WTC11 (cell line): ENCODE measurements at regions not wholly inside any gene's neighbourhood (a gene's known extent, or its start where the extent isn't known, plus 50 kb on each side); places are given as distances from the start of the nearest gene placed in this dataset.

ENCODE experiments used
- ATAC-seq: fragments of 200-7000 bp; cut with Tn5 transposase; 2 replicates; pipeline ENCODE4 v1.10.0; 2021; ENCODE audit warnings: mild to moderate bottlenecking, moderate library complexity
- CTCF ChIA-PET: fragments of 300-600 bp; sonication (Branson Sonifier 250); formaldehyde crosslinking; loops from one replicate; lab custom pipeline; 2021; ENCODE audit warnings: antibody characterized with exemption; lab: Charles Lee
- POLR2A ChIA-PET: fragments of 350-600 bp; sonication (Branson Sonifier 250); formaldehyde crosslinking; loops from one replicate; lab custom pipeline; 2021; ENCODE audit warnings: antibody characterized with exemption; lab: Charles Lee
- DNase-seq: peaks from one replicate; pipeline ENCODE4 v3.0.0; 2021; ENCODE audit warnings: low spot score
- H3K27ac Mint-ChIP-seq: 2 replicates; pipeline ENCODE4 v1.8.0; 2021; ENCODE audit warnings: mixed read lengths
- H3K27me3 Mint-ChIP-seq: 2 replicates; pipeline ENCODE4 v1.8.0; 2021; ENCODE audit warnings: low read depth, mild to moderate bottlenecking, moderate library complexity, mixed read lengths
- H3K36me3 Mint-ChIP-seq: 2 replicates; pipeline ENCODE4 v1.8.0; 2021; ENCODE audit warnings: mixed read lengths
- H3K4me1 Mint-ChIP-seq: 2 replicates; pipeline ENCODE4 v1.8.0; 2022; ENCODE audit warnings: mixed read lengths
- H3K4me3 Mint-ChIP-seq: 2 replicates; pipeline ENCODE4 v1.8.0; 2021; ENCODE audit warnings: mild to moderate bottlenecking, moderate library complexity, mixed read lengths
- H3K9me3 Mint-ChIP-seq: 2 replicates; pipeline ENCODE4 v1.8.0; 2021; ENCODE audit warnings: mixed read lengths
- CREM ChIP-seq: sonication (generic); formaldehyde crosslinking; IDR thresholded peaks from 2 replicates; pipeline ENCODE4 v1.8.1; 2022; ENCODE audit warnings: mild to moderate bottlenecking, missing genetic modification reagents, moderate library complexity
- FOXP4 ChIP-seq: sonication (generic); formaldehyde crosslinking; IDR thresholded peaks from 2 replicates; pipeline ENCODE4 v1.8.0; 2022; ENCODE audit warnings: mild to moderate bottlenecking, missing genetic modification reagents
- GTF2I ChIP-seq: fragments of 250-450 bp; sonication (Bioruptor Pico); conservative IDR thresholded peaks from 2 replicates; pipeline ENCODE4 v1.4.0; 2021; ENCODE audit warnings: mild to moderate bottlenecking
- HMGA2 ChIP-seq: fragments of 250-450 bp; sonication (Bioruptor Pico); IDR thresholded peaks from 2 replicates; pipeline ENCODE4 v1.4.0; 2021; ENCODE audit warnings: mild to moderate bottlenecking, moderate library complexity
- IRF1 ChIP-seq: sonication (generic); formaldehyde crosslinking; IDR thresholded peaks from 2 replicates; pipeline ENCODE4 v1.8.0; 2023; ENCODE audit warnings: missing genetic modification reagents
- IRF2 ChIP-seq: sonication (generic); formaldehyde crosslinking; IDR thresholded peaks from 2 replicates; pipeline ENCODE4 v1.8.0; 2022; ENCODE audit warnings: low read depth, missing genetic modification reagents, borderline replicate concordance
- JUN ChIP-seq: sonication (generic); formaldehyde crosslinking; IDR thresholded peaks from 2 replicates; pipeline ENCODE4 v1.8.0; 2023; ENCODE audit warnings: mild to moderate bottlenecking, missing genetic modification reagents
- KAT7 ChIP-seq: sonication (generic); formaldehyde crosslinking; IDR thresholded peaks from 2 replicates; pipeline ENCODE4 v1.8.1; 2023; ENCODE audit warnings: missing genetic modification reagents, mild to moderate bottlenecking, borderline replicate concordance
- MYBL2 ChIP-seq: sonication (generic); formaldehyde crosslinking; IDR thresholded peaks from 2 replicates; pipeline ENCODE4 v1.8.1; 2023; ENCODE audit warnings: mild to moderate bottlenecking, moderate library complexity, missing genetic modification reagents
- NFYB ChIP-seq: sonication (generic); formaldehyde crosslinking; conservative IDR thresholded peaks from 2 replicates; pipeline ENCODE4 v1.8.0; 2022; ENCODE audit warnings: low read depth, missing genetic modification reagents
- NR1H2 ChIP-seq: sonication (generic); formaldehyde crosslinking; IDR thresholded peaks from 2 replicates; pipeline ENCODE4 v1.9.0; 2021; ENCODE audit warnings: mild to moderate bottlenecking, moderate library complexity, missing genetic modification reagents
- NR3C1 ChIP-seq: sonication (generic); formaldehyde crosslinking; conservative IDR thresholded peaks from 2 replicates; pipeline ENCODE4 v1.8.1; 2023; ENCODE audit warnings: low read depth, mild to moderate bottlenecking, missing genetic modification reagents
- OVOL2 ChIP-seq: fragments of 250-450 bp; sonication (Bioruptor Pico); IDR thresholded peaks from 2 replicates; pipeline ENCODE4 v1.9.0; 2021; ENCODE audit warnings: mild to moderate bottlenecking, borderline replicate concordance
- PRDM15 ChIP-seq: sonication (generic); formaldehyde crosslinking; IDR thresholded peaks from 2 replicates; pipeline ENCODE4 v1.8.0; 2022; ENCODE audit warnings: missing genetic modification reagents
- RELA ChIP-seq: sonication (generic); formaldehyde crosslinking; IDR thresholded peaks from 2 replicates; pipeline ENCODE4 v1.8.1; 2022; ENCODE audit warnings: missing genetic modification reagents, mild to moderate bottlenecking, borderline replicate concordance
- RORB ChIP-seq: fragments of 250-450 bp; sonication (Bioruptor Pico); IDR thresholded peaks from 2 replicates; pipeline ENCODE4 v1.9.0; 2021; ENCODE audit warnings: mild to moderate bottlenecking
- SMAD4 ChIP-seq: sonication (generic); formaldehyde crosslinking; IDR thresholded peaks from 2 replicates; pipeline ENCODE4 v1.8.0; 2022; ENCODE audit warnings: mild to moderate bottlenecking, missing genetic modification reagents
- SOX15 ChIP-seq: fragments of 250-450 bp; sonication (Bioruptor Pico); IDR thresholded peaks from 2 replicates; pipeline ENCODE4 v1.9.0; 2021; ENCODE audit warnings: mild to moderate bottlenecking
- SP1 ChIP-seq: sonication (generic); formaldehyde crosslinking; conservative IDR thresholded peaks from 2 replicates; pipeline ENCODE4 v1.8.1; 2022; ENCODE audit warnings: missing genetic modification reagents
- TP53 ChIP-seq: sonication (generic); formaldehyde crosslinking; IDR thresholded peaks from 2 replicates; pipeline ENCODE4 v1.8.1; 2023; ENCODE audit warnings: mild to moderate bottlenecking, missing genetic modification reagents
- USF2 ChIP-seq: sonication (generic); formaldehyde crosslinking; IDR thresholded peaks from 2 replicates; pipeline ENCODE4 v1.8.1; 2023; ENCODE audit warnings: mild to moderate bottlenecking, missing genetic modification reagents, moderate library complexity
- ZNF317 ChIP-seq: sonication (generic); formaldehyde crosslinking; IDR thresholded peaks from 2 replicates; pipeline ENCODE4 v1.8.1; 2023; ENCODE audit warnings: low read depth, mild to moderate bottlenecking, moderate library complexity, missing genetic modification reagents, borderline replicate concordance
- ZNF671 ChIP-seq: fragments of 250-450 bp; sonication (Bioruptor Pico); IDR thresholded peaks from 2 replicates; pipeline ENCODE4 v1.8.0; 2021; ENCODE audit warnings: mild to moderate bottlenecking
- TF ChIP-seq, protein P1 (sequence below): sonication (generic); formaldehyde crosslinking; IDR thresholded peaks from 2 replicates; pipeline ENCODE4 v1.8.0; 2022; ENCODE audit warnings: mild to moderate bottlenecking, missing genetic modification reagents
- TF ChIP-seq, protein P2 (sequence below): sonication (generic); formaldehyde crosslinking; IDR thresholded peaks from 2 replicates; pipeline ENCODE4 v1.8.1; 2023; ENCODE audit warnings: mild to moderate bottlenecking, missing genetic modification reagents, moderate library complexity
- TF ChIP-seq, protein P3 (sequence below): sonication (generic); formaldehyde crosslinking; IDR thresholded peaks from 2 replicates; pipeline ENCODE4 v1.8.1; 2023; ENCODE audit warnings: mild to moderate bottlenecking, missing genetic modification reagents
- TF ChIP-seq, protein P4 (sequence below): fragments of 250-450 bp; sonication (Bioruptor Pico); IDR thresholded peaks from 2 replicates; pipeline ENCODE4 v2.1.2; 2022; ENCODE audit warnings: mild to moderate bottlenecking, moderate library complexity

GRCh38 chr18:30687501-30687900, 355.0 kb downstream of the DSC3 start:
- ChIA-PET POLR2A (no interaction called here), CTCF (no interaction called here)
- Mint-ChIP-seq H3K4me1 (peaks cover 12% of the 10 kb centered on the region), H3K27me3 (no peaks in the 10 kb centered on the region), H3K36me3 (no peaks in the 10 kb centered on the region), H3K4me3 (no peak overlapping the region), H3K9me3 (no peaks in the 10 kb centered on the region), H3K27ac (no peak overlapping the region)
- DNase-seq (no peak), ATAC-seq (no peak)
- TF ChIP-seq OVOL2 (CRISPR knock-in tag) (no peak), SOX15 (no peak), NFYB (CRISPR knock-in tag) (no peak), SP1 (CRISPR knock-in tag) (no peak), SMAD4 (CRISPR knock-in tag) (no peak), USF2 (CRISPR knock-in tag) (no peak), HMGA2 (CRISPR knock-in tag) (no peak), TP53 (CRISPR knock-in tag) (no peak), IRF1 (no peak), JUN (CRISPR knock-in tag) (no peak), NR1H2 (CRISPR knock-in tag) (no peak), MYBL2 (CRISPR knock-in tag) (no peak), GTF2I (CRISPR knock-in tag) (no peak), RORB (no peak), ZNF671 (CRISPR knock-in tag) (no peak), CREM (no peak)
- TF ChIP-seq, protein P1, sequence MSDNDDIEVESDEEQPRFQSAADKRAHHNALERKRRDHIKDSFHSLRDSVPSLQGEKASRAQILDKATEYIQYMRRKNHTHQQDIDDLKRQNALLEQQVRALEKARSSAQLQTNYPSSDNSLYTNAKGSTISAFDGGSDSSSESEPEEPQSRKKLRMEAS (CRISPR knock-in tag): no peak
- TF ChIP-seq, protein P2, sequence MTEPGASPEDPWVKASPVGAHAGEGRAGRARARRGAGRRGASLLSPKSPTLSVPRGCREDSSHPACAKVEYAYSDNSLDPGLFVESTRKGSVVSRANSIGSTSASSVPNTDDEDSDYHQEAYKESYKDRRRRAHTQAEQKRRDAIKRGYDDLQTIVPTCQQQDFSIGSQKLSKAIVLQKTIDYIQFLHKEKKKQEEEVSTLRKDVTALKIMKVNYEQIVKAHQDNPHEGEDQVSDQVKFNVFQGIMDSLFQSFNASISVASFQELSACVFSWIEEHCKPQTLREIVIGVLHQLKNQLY (CRISPR knock-in tag): no peak

GRCh38 chr18:30684825-30685481, 357.6 kb downstream of the DSC3 start:
- DNase-seq: no peak
- peak; percentile 81 for ATAC-seq
- no peaks in the 10 kb centered on the region for H3K9me3 Mint-ChIP-seq
- no peak overlapping the region for H3K27ac Mint-ChIP-seq
- CTCF ChIA-PET: interaction anchor here (1.4 kb wide), 1 partner anchor 308 kb away, joined by 5 read pairs; no protein-coding TSS in a partner anchor
- POLR2A ChIA-PET: interaction anchor here (0.7 kb wide), 1 partner anchor 12 kb away, joined by 3 read pairs; no protein-coding TSS in a partner anchor
- H3K36me3 Mint-ChIP-seq: no peaks in the 10 kb centered on the region
- H3K4me3 Mint-ChIP-seq: no peak overlapping the region
- H3K27me3 Mint-ChIP-seq: no peaks in the 10 kb centered on the region
- peaks cover 12% of the 10 kb centered on the region for H3K4me1 Mint-ChIP-seq
- no peak for TF ChIP-seq ZNF317 (CRISPR knock-in tag)
- no peak for TF ChIP-seq SP1 (CRISPR knock-in tag)
- TF ChIP-seq, protein P3, sequence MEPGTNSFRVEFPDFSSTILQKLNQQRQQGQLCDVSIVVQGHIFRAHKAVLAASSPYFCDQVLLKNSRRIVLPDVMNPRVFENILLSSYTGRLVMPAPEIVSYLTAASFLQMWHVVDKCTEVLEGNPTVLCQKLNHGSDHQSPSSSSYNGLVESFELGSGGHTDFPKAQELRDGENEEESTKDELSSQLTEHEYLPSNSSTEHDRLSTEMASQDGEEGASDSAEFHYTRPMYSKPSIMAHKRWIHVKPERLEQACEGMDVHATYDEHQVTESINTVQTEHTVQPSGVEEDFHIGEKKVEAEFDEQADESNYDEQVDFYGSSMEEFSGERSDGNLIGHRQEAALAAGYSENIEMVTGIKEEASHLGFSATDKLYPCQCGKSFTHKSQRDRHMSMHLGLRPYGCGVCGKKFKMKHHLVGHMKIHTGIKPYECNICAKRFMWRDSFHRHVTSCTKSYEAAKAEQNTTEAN (CRISPR knock-in tag): no peak
- TF ChIP-seq RELA (CRISPR knock-in tag): no peak
- TF ChIP-seq FOXP4: no peak
- TF ChIP-seq KAT7: no peak
- TF ChIP-seq, protein P4, sequence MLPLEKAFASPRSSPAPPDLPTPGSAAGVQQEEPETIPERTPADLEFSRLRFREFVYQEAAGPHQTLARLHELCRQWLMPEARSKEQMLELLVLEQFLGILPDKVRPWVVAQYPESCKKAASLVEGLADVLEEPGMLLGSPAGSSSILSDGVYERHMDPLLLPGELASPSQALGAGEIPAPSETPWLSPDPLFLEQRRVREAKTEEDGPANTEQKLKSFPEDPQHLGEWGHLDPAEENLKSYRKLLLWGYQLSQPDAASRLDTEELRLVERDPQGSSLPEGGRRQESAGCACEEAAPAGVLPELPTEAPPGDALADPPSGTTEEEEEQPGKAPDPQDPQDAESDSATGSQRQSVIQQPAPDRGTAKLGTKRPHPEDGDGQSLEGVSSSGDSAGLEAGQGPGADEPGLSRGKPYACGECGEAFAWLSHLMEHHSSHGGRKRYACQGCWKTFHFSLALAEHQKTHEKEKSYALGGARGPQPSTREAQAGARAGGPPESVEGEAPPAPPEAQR (CRISPR knock-in tag): no peak
- TF ChIP-seq PRDM15 (CRISPR knock-in tag): no peak
- TF ChIP-seq NR3C1 (CRISPR knock-in tag): no peak
- no peak for TF ChIP-seq IRF2 (CRISPR knock-in tag)
